HEK293 (cell line): ENCODE measurements at regions not wholly inside any gene's neighbourhood (a gene's known extent, or its start where the extent isn't known, plus 50 kb on each side); places are given as distances from the start of the nearest gene placed in this dataset.
"Not testable (repeated sequence)": the region's sequence is repeated elsewhere in the genome, so short reads cannot be mapped to it uniquely, and the experiment has no call there.

ENCODE experiments used
- YY1 ChIP-seq: fragments of 450-650 bp; formaldehyde crosslinking; IDR thresholded peaks from 2 replicates; pipeline ENCODE4 v1.5.1; 2018; ENCODE audit warnings: missing biosample characterization, missing genetic modification characterization
- ZBTB26 ChIP-seq: fragments of 450-650 bp; formaldehyde crosslinking; optimal IDR thresholded peaks from 2 replicates; pipeline ENCODE3; 2016; ENCODE audit warnings: missing biosample characterization, mild to moderate bottlenecking, missing genetic modification characterization
- ZNF274 ChIP-seq, 2 experiments: fragments of 200-500 bp in 1 of 2; fragments of 450-650 bp in 1 of 2; sonication (Bioruptor generic) in 1 of 2; formaldehyde crosslinking in 1 of 2; IDR thresholded peaks; 2 replicates each; pipeline versions ENCODE4 v1.5.1 to v1.6.1; 2014 to 2016; ENCODE audit warnings: borderline replicate concordance in 1 of 2, inconsistent platforms in 1 of 2, low read length in 1 of 2, missing biosample characterization in 1 of 2, missing genetic modification characterization in 1 of 2
- TF ChIP-seq, protein P1 (sequence below): fragments of 450-650 bp; formaldehyde crosslinking; IDR thresholded peaks from 2 replicates; pipeline ENCODE4 v1.5.1; 2016; ENCODE audit warnings: missing biosample characterization, missing genetic modification characterization
- TF ChIP-seq, protein P2 (sequence below): fragments of 450-650 bp; formaldehyde crosslinking; IDR thresholded peaks from 2 replicates; pipeline ENCODE4 v1.5.1; 2016; ENCODE audit warnings: missing biosample characterization, missing genetic modification characterization

DNA sequence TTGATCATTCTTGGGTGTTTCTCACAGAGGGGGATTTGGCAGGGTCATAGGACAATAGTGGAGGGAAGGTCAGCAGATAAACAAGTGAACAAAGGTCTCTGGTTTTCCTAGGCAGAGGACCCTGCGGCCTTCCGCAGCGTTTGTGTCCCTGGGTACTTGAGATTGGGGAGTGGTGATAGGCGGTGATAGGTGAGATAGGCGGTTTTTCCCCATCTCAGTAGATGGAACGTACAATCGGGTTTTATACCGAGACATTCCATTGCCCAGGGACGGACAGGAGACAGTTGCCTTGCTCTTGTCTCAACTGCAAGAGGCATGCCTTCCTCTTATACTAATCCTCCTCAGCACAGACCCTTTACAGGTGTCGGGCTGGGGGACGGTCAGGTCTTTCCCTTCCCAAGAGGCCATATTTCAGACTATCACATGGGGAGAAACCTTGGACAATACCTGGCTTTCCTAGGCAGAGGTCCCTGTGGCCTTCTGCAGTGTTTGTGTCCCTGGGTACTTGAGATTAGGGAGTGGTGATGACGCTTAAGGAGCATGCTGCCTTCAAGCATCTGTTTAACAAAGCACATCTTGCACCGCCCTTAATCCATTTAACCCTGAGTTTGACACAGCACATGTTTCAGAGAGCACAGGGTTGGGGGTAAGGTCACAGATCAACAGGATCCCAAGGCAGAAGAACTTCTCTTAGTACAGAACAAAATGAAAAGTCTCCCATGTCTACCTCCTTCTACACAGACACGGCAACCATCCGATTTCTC is 86.2 kb downstream of the OR2B2 start:
- TF ChIP-seq, protein P1, sequence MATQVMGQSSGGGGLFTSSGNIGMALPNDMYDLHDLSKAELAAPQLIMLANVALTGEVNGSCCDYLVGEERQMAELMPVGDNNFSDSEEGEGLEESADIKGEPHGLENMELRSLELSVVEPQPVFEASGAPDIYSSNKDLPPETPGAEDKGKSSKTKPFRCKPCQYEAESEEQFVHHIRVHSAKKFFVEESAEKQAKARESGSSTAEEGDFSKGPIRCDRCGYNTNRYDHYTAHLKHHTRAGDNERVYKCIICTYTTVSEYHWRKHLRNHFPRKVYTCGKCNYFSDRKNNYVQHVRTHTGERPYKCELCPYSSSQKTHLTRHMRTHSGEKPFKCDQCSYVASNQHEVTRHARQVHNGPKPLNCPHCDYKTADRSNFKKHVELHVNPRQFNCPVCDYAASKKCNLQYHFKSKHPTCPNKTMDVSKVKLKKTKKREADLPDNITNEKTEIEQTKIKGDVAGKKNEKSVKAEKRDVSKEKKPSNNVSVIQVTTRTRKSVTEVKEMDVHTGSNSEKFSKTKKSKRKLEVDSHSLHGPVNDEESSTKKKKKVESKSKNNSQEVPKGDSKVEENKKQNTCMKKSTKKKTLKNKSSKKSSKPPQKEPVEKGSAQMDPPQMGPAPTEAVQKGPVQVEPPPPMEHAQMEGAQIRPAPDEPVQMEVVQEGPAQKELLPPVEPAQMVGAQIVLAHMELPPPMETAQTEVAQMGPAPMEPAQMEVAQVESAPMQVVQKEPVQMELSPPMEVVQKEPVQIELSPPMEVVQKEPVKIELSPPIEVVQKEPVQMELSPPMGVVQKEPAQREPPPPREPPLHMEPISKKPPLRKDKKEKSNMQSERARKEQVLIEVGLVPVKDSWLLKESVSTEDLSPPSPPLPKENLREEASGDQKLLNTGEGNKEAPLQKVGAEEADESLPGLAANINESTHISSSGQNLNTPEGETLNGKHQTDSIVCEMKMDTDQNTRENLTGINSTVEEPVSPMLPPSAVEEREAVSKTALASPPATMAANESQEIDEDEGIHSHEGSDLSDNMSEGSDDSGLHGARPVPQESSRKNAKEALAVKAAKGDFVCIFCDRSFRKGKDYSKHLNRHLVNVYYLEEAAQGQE (tag by site-specific recombination): not testable (repeated sequence)
- not testable (repeated sequence) for TF ChIP-seq YY1 (tag by site-specific recombination); ZBTB26 (tag by site-specific recombination); ZNF274 (IDR thresholded peaks at IDR 0.05; ENCODE audit: low read length); ZNF274 (tag by site-specific recombination; IDR thresholded peaks at IDR 0.05; ENCODE audit: borderline replicate concordance)
- TF ChIP-seq, protein P2, sequence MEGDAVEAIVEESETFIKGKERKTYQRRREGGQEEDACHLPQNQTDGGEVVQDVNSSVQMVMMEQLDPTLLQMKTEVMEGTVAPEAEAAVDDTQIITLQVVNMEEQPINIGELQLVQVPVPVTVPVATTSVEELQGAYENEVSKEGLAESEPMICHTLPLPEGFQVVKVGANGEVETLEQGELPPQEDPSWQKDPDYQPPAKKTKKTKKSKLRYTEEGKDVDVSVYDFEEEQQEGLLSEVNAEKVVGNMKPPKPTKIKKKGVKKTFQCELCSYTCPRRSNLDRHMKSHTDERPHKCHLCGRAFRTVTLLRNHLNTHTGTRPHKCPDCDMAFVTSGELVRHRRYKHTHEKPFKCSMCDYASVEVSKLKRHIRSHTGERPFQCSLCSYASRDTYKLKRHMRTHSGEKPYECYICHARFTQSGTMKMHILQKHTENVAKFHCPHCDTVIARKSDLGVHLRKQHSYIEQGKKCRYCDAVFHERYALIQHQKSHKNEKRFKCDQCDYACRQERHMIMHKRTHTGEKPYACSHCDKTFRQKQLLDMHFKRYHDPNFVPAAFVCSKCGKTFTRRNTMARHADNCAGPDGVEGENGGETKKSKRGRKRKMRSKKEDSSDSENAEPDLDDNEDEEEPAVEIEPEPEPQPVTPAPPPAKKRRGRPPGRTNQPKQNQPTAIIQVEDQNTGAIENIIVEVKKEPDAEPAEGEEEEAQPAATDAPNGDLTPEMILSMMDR (tag by site-specific recombination): not testable (repeated sequence)
